HG02970 (cell line): ENCODE measurements at regions not wholly inside any gene's neighbourhood (a gene's known extent, or its start where the extent isn't known, plus 50 kb on each side); places are given as distances from the start of the nearest gene placed in this dataset.
"Not testable (repeated sequence)": the region's sequence is repeated elsewhere in the genome, so short reads cannot be mapped to it uniquely, and the experiment has no call there.

ENCODE experiments used
- ATAC-seq: cut with Tn5 transposase; IDR thresholded peaks from one replicate; pipeline ENCODE4 v1.9.1; 2021; ENCODE audit warnings: mild to moderate bottlenecking, moderate library complexity, moderate number of reproducible peaks; ENCODE audit not compliant: unreplicated experiment, low FRiP score

DNA sequence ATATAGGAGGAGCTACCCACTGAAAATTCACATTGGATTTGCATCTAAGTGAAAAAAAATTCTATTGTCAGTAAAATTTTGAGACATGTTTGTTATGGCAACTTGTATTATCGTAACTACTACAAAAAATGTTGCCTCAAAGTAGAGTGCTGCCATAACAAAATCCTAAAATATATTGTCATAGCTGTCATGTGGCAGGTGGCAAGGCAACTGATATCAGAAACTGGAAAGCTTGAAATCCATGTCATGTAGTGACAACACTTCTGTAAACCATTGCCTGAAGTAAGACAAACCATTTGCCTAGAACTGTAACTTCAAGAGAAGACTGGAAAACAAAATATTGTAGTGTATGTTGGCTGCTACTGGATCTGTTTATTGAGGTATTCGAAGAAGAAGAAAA lies 697.5 kb upstream of the CELF4 start:
- ATAC-seq, result no peak

DNA sequence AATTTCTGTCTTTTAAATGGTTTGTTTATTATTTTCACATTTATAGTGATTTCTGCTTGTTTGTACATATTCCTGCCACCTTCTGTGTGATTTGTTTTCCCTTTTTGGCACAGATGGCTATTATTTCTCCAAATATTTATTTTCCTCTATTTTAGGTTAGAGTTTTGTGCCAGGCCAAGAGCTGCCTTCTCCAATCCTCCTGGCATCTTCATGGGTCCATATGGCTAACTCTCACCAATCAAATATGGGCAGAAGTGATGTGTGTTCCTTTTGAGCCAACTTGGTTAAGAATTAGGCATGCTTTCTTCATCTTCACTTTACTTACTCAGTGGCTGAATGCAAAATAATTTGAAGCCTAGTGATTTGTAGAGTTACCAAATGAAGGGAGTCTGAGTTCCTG lies 697.1 kb upstream of the CELF4 start:
- no peak for ATAC-seq

DNA sequence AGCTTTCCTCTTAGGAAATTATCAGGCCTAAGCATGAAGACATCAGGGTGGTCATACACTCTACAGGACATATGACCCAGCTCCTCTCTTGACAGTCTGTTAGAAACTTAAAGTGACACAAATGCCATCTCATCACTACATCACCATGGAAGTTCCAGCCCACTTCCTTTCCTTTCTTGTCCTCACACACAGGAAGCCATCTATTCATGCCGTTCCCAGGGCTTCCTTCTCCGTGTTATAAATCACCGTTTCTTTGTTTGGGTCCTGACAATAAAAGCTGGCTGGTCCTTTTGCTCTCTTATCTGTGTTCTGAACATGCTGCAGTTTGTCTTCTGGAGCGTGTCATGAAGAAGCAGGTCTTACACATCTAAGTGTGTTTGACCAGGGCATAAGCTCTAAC lies 692.1 kb upstream of the CELF4 start:
- no peak for ATAC-seq

DNA sequence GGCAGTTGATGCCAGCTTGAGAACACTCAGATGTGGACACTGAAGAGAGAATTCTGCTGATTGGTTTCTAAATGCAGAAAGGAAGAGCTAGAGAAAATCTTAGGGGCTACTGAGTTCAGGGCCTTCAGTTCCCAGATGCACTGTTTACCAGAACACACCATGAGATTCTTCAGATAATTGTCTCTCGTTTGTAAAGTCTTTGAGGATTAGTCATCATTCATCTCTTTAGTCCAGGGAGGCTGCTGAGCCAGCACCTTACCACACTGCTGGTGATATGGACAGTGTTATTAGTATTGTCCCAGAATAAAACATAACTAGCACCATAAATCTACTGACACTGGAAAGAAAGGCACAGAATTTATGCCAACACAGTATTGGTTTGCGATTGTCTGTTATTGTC lies 690.8 kb upstream of the CELF4 start:
- ATAC-seq, result no peak

DNA sequence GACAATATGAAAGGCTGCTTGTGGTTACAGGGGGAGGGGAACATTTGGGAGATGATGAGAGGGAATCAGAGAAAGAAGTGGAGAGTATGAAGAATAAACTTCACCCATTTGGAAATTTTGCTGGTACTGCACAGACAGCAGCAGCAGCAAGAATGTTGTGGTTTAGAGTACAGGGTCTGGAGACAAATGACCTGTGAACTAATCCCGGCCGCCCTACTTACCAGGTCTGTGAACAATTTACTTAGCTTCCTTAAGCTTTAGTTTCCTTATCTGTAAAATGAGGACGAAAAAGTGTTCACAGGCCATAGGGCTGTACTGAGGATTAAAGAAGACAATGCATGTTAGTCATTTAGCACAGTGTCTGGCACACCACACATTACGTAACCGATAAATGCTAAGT lies 685.4 kb upstream of the CELF4 start:
- no peak for ATAC-seq

DNA sequence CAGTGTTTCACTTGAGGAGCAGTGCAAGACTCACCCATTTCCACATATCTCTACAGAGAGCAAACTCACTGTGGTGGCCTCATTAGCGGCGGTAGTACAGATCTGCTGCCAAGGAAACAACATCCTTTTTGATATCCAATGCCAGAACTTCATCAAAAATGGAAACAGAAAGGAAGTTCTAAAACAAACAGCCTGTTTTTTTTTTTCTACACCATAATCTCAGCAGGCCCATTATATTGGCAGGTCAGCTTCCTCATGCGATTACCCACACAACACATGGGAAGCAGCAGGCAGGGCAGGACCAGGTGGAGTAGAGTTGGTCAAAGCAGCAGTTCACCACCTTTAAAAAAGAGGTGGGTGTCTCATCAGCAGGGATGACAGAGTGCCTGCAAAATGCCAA lies 678.9 kb upstream of the CELF4 start:
- no peak for ATAC-seq

DNA sequence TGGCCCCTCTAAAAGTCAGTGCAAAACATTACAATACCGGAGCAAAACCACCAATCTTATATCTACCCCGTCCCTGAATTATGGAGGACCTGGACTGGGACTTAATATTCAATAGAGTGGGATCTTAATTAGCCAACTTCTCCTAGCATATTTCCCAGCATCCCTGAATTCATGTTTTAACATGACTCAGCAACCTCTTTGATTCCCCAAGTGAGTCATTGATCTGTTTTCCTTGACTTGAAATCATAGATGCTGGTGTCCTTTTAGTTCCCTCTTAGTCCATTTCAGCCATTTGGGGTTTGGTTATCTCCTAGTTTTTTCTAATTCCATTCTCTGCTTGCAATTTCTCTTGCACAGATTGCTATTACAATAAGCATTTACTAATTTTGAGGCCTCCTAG lies 677.7 kb upstream of the CELF4 start:
- ATAC-seq, result no peak

DNA sequence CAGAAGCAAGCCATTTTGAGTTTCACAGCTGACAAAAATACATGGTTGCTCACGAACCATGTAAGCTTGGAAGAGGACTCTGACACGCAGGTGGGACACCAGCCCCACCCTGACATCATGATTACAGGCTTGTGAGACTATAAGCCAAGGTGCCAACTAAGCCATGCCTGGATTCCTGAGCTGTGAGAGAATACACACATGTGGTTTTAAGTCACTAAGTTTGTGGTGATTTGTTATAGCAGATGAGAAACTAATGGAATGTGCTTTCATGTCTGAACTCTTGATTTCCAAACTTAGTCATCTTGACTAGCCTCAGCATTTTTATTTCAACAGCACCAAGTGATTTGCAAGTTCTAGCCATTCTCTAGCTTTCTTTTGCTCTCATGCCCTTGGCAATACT lies 676.1 kb upstream of the CELF4 start:
- no peak for ATAC-seq

DNA sequence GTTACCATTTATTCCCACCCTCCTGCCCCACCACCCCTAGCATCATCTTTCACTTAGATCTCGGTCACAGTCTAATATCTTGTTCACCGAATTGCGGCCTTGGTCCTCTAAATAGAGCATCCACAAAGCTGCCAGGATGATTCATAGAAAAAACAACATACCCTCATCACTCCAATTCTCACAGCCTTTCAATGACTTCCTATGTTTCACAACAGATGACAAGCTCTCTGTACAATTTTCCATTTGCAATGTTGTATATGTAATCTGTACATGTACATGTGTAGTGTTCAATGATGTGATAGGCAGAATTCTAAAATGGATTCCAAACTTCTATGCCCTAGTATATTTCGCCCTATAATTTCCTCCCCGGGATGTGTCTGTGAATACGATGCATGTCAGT lies 675.6 kb upstream of the CELF4 start:
- ATAC-seq, result no peak

DNA sequence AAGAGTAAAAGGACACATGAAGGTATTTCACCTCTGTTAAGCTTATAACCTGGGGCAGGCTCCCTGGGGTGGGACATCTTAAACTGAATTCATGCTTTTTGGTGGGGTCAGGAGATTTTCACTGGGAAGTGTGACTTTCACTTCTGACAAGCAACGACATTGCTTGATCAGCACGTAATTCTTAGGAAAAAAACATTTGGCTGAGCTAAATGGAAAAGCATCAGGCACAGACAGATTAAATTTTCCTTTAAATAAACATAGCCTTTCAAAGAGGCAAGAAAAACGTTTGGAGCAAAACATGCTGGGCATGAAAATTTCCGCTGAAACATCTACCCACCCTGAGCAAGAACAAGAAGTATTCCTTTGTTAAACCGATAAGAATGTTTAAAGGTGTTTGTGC lies 674.0 kb upstream of the CELF4 start:
- no peak for ATAC-seq

DNA sequence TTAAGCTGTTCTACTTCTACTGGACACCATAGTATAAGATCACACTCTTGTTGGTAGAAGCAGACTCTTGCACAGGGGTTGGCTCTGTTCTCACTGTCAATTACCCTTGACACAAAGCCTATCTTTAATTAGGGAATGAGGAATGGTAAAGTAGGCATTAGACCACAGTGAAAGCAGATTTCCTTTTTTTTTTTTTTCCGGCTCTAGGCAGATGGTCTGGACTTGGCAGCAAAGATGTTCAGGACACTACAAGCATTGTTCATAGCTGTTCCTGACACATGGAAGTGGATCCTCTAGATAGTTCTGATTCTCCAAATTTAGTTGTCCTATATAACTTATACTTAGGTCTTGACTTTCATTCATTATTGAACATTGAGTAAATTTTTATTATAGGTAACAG lies 672.2 kb upstream of the CELF4 start:
- no peak for ATAC-seq

DNA sequence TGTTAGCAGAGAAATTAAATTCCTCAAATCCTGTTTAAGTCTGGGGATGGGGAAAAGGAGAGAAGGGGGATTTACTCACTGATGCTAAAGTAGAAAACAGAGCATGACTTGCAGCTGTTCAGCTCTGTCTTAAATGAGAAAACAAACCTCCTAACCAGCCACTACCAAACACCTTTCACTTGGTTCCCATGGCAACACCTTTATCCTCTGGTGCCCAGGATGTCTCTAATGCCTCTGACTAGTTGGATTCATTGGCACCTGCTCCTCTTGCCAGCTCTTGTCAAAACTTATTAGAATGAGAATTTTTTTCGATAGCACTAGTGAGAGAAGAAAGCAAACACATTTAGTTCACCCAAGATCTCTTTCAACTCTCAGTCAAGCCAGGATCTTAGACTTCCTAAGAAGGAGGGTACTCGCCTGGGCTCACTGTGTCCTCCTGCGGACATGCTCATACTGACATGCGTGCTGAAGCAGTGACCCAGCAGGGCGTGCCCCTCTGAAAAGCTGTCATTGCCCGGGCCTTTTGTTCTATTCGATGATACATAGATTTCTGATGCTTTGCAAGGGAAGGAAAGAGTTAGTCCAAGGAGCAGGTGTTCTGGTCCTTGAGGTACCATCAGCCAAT lies 656.0 kb upstream of the CELF4 start:
- no peak for ATAC-seq

DNA sequence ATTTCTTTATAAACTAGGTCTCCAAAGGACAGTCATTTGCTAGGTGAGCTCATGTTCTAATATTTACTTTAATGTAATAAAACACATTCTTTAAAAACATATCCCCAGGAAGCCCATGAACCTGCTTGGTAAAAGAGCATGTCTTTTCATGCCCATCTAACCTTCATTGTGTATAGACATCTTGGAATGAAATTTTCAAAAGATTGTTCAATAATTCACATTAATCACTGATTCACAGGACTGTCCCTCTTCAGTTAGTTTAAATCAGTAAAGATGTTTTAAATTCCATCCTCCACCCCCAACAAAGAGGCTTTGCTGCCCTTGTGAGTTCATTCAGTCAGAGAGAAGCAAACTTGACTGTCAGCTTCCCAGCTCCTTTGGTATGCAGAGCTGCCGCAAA lies 633.4 kb upstream of the CELF4 start:
- no peak for ATAC-seq

DNA sequence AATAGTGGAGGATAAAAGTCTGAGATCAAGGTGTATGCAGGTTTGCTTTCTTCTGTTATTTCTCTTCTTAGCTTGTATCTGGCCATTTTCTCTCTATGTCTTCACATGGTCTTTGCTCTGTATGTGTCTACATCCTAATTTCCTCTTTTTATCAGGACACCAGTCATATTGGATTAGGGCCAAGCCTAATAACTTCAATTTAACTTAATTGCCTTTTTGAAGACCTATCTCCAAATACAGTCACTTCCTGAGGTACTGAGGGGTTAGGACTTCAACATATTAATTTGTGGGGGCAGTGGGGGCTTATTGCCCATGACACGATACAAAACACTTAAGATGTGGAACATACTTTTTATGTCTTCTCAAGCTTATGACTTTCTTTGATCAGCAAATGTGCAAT lies 632.9 kb upstream of the CELF4 start:
- ATAC-seq, result no peak

DNA sequence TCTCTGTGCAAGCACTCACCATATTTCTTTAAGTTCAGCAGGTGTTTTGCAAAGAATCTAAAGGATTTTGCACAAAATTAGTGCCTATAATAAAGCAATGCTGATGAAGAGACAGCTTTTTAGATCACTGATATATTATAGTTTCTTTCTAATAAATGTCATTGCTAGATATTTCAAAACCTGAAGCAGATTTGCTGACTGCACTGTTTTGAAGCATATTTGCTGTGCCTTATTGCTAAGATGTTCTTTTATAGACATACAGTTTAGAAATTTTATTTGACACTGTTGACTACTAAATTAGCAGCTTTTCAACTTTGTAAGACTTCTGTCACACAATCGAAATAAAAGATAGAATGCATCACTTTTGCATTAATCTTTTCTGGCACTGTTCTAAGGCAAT lies 620.9 kb upstream of the CELF4 start:
- ATAC-seq, result no peak

DNA sequence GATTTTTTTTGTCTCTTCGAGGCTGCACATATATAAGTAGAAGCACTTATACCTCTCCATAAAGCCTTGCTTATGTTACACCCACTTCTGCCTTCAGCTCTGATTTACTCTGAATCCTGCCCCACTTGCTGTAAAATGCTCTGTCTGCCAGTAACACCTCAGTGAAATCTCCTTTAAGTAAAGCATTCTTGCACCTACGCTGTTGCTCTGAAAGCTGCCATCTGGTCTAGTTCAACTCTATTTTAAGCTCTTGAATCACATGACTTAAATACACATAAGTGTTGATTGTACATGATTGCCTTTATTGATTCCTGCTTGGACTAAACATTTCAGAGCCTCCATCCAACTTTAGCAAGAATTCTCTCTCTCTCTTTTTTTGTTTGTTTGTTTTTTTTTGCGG lies 609.0 kb upstream of the CELF4 start:
- no peak for ATAC-seq

DNA sequence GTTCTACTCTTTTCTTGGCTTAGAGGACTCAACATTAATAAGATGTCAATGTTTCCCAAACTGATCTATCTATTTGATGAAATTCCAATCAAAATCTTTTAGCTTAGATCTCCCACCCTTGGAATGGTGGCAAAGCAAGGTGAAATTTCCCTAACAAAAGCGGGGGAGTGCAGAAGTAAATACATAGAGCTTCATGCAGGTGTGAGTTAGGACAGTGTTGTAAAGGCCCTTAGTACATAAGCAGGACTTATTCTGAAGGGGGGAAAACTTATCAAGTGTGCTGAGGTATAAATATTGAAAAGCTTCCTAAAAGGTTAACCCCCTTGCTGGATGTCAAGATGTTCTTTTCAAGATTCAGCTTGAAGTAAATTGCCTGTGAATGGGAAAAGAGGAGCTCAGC lies 608.6 kb upstream of the CELF4 start:
- no peak for ATAC-seq

DNA sequence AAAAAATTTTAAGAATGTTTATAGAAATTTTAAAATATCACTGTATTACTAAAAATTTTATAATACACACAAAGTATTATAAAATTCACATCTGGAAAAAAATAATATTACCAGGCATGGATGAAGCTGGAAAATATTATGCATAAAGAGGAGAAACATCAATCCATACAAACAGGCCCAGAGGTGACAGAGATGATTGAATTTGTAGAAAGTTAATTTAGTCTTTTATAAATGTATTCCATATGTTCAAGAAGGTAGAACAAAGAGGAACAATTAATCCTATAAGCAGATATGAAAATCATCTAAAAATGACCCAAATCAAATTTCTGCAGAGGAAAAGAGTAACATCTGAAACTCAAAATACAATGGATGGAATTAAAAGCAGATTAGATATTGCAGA lies 605.2 kb upstream of the CELF4 start:
- no peak for ATAC-seq

DNA sequence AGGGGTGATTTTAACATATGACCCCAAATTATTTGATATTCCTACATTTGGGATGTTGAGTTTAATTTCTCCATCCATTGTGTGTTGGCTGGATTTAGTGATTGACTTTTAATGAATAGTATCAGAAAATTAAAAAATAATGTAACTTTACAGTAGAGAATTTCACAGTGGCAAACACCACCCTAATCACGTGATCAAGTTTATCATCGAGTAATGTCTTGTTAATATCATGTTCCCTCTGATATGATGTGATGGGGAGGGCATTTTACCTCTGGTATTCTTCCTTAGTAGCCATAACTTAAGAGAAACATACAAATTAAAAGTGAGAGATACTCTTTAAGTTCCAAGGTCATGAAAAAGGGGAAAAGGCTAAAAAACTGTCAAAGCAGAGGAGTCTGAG lies 602.0 kb upstream of the CELF4 start:
- no peak for ATAC-seq

DNA sequence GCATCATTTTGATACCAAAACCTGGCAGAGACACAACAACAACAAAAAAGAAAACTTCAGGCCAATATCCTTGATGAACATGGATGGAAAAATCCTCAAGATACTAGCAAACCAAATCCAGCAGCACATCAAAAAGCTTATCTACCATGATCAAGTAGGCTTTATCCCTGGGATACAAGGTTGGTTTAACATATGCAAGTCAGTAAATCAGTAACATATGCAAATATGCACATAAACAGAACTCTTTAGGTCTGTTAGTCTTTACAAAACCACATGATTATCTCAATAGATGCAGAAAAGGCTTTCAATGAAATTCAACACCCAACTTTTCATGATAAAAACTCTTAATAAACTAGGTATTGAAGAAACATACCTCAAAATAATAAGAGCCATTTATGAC lies 587.5 kb upstream of the CELF4 start:
- ATAC-seq, result not testable (repeated sequence)

DNA sequence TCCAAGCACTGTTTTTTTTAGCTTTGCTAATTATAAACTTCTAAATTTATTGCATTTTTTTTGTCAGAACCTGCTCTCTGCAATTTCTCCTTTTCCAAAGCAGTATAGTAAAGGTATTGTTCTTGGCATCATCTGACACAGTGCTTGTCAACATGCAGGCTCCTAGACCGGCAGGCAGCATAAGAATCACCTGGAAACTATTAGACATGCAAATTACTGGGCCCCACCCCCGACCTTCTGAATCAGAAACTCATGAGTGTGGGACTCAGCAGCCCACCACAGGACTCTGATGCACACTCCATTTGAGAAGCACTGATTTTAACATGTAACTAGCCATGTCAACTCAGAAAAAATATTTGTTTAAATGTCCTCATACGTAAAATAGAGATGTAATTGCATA lies 551.1 kb upstream of the CELF4 start:
- ATAC-seq, result no peak

DNA sequence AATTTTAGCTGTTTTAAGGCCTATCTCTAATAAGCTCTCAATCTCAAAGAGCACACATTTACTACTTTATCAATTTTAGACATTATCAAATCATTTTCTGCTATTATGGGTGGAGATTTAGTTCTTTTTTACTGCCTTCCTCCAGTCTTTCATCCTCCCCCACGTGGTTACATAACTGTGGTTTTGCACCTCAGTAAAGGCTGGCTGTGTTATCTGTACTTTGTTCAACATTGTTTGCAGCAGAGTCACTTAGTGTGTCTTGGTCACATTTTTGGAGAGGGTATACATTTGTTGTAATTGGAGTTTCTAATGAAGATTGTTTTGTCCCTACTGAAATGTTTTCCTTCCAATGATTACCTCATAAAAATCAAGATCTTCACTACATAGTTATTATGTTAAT lies 549.6 kb upstream of the CELF4 start:
- no peak for ATAC-seq

DNA sequence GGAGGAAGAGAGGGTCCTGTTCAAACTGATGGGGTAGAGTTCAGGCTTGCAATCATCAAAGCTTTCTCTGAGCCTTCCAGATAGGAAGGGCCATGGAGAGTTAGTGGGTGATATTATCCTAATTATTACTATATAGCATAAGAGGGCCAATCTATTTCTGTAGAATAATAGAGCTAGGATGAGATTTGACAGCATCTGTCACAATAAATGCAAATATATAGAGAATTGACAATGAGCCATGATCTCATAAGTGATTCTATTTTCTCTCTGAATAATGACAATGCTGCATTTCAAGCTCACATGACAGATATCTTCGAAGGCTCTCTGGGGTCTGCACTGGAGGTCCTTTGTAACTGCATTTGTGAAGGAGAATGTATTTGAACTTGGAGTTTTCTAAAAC lies 521.9 kb upstream of the CELF4 start:
- no peak for ATAC-seq
